CD8-positive, alpha-beta memory T cell (primary cell): ENCODE measurements at regions not wholly inside any gene's neighbourhood (a gene's known extent, or its start where the extent isn't known, plus 50 kb on each side); places are given as distances from the start of the nearest gene placed in this dataset.

ENCODE experiments used
- CTCF ChIA-PET: fragments of 350-600 bp; sonication (Branson Sonifier 250); formaldehyde crosslinking; loops from one replicate; lab custom pipeline; 2021; ENCODE audit warnings: antibody characterized with exemption; lab: Charles Lee
- POLR2A ChIA-PET: fragments of 350-600 bp; sonication (Branson Sonifier 250); formaldehyde crosslinking; loops from one replicate; lab custom pipeline; 2021; ENCODE audit warnings: antibody characterized with exemption; lab: Charles Lee
- DNase-seq, 5 donors: peaks; one replicate each; pipeline versions ENCODE4 v3.0.0 to v3.0.0-alpha.2; 2020 to 2022; ENCODE audit warnings: mixed read lengths in 1 of 5
- H3K27ac ChIP-seq: one replicate; pipeline ENCODE4 v1.7.0; 2013; ENCODE audit warnings: low read depth, mild to moderate bottlenecking, low read length, moderate library complexity
- H3K27me3 ChIP-seq: 2 replicates; pipeline ENCODE4 v1.7.0; 2013; ENCODE audit warnings: low read length, mild to moderate bottlenecking; ENCODE audit not compliant: insufficient read depth, poor library complexity, severe bottlenecking
- H3K36me3 ChIP-seq: 2 replicates; pipeline ENCODE4 v1.7.0; 2013; ENCODE audit warnings: mild to moderate bottlenecking, low read length, moderate library complexity; ENCODE audit not compliant: insufficient read depth
- H3K4me1 ChIP-seq: 2 replicates; pipeline ENCODE4 v1.7.0; 2013; ENCODE audit warnings: mild to moderate bottlenecking, low read length, moderate library complexity; ENCODE audit not compliant: insufficient read depth
- H3K4me3 ChIP-seq: 2 replicates; pipeline ENCODE4 v1.7.0; 2013; ENCODE audit warnings: mild to moderate bottlenecking, low read length
- H3K9me3 ChIP-seq: 2 replicates; pipeline ENCODE4 v1.7.0; 2013; ENCODE audit warnings: mild to moderate bottlenecking, low read length
- H3K27ac Mint-ChIP-seq, 8 donors: one replicate each; pipeline ENCODE4 v1.8.0; 2020 to 2021; ENCODE audit warnings: mixed read lengths in 8 of 8, mild to moderate bottlenecking in 6 of 8, inconsistent platforms in 3 of 8, moderate library complexity in 3 of 8
- H3K27me3 Mint-ChIP-seq, 2 donors: one replicate each; pipeline ENCODE4 v1.8.0; 2020 to 2021; ENCODE audit warnings: mixed read lengths in 2 of 2, mild to moderate bottlenecking in 1 of 2, moderate library complexity in 1 of 2
- H3K36me3 Mint-ChIP-seq, 3 donors: one replicate each; pipeline ENCODE4 v1.8.0; 2020 to 2021; ENCODE audit warnings: mixed read lengths in 3 of 3, inconsistent platforms in 1 of 3, mild to moderate bottlenecking in 1 of 3
- H3K4me1 Mint-ChIP-seq, 3 donors: one replicate each; pipeline ENCODE4 v1.8.0; 2020 to 2021; ENCODE audit warnings: mixed read lengths in 3 of 3, inconsistent platforms in 1 of 3, mild to moderate bottlenecking in 1 of 3
- H3K4me3 Mint-ChIP-seq, 7 donors: one replicate each; pipeline ENCODE4 v1.8.0; 2020 to 2021; ENCODE audit warnings: mixed read lengths in 7 of 7, mild to moderate bottlenecking in 6 of 7, moderate library complexity in 4 of 7, inconsistent platforms in 2 of 7
- H3K9me3 Mint-ChIP-seq, 5 donors: one replicate each; pipeline ENCODE4 v1.8.0; 2020 to 2022; ENCODE audit warnings: mixed read lengths in 5 of 5, mild to moderate bottlenecking in 3 of 5, moderate library complexity in 2 of 5, inconsistent platforms in 1 of 5

DNA sequence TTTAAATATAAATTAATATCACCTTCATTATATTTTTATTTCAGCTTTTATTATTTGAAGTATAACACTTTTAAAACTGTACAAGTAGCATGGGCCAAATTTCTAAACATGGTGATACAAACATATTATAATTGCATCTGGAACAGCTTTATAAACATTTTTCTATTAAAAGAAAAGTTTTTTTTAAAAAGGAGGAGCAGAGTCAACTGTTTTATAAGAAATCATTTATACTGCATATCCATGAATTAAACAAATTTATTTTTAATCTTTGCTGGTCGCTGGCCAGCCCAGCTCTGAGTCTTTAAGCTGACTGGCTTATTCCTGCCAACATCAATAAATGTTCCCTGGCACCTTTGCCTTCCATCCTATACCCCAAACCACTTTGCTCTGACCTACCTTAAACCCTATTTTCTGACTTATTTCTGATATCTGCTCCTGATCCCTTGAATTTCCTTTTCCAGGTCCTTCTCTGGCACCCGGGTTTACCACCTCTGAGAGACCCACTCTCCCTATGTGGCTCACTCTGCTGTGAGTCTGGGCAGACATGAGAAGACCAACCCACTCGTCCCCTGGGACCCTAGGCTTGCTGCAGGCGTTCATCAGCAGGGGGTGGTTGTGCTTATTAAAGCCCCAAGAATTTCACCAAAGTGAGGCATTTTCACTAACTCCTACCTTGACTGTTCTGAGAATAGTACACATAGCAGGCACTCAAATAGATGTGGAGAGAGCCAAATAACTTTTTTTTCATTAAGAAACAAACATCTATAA is 220.3 kb downstream of the KLF12 start:
- ChIA-PET POLR2A (no interaction called here), CTCF (interaction anchor here (1.2 to 1.4 kb wide), 2 partner anchors 17 to 54 kb away, joined by 3 read pairs; no protein-coding TSS in a partner anchor)
- Mint-ChIP-seq H3K4me1 (peaks cover 59 to 78% (median 71%) of the 10 kb centered on the region in 3 donors), H3K9me3 (no peaks in the 10 kb centered on the region), H3K36me3 (peaks cover 0 to 9% (median 3%) of the 10 kb centered on the region in 3 donors), H3K27ac (peak overlapping the region in 4 of 8 donors; percentile 26 to 83 (median 58)), H3K4me3 (peak overlapping the region in 1 of 7 donors; percentile 49), H3K27me3 (no peaks in the 10 kb centered on the region)
- Histone ChIP-seq H3K27me3 (no peaks in the 10 kb centered on the region), H3K4me3 (no peak overlapping the region), H3K27ac (no peak overlapping the region), H3K9me3 (no peaks in the 10 kb centered on the region), H3K4me1 (peaks cover 16% of the 10 kb centered on the region), H3K36me3 (no peaks in the 10 kb centered on the region)
- no peak for DNase-seq

DNA sequence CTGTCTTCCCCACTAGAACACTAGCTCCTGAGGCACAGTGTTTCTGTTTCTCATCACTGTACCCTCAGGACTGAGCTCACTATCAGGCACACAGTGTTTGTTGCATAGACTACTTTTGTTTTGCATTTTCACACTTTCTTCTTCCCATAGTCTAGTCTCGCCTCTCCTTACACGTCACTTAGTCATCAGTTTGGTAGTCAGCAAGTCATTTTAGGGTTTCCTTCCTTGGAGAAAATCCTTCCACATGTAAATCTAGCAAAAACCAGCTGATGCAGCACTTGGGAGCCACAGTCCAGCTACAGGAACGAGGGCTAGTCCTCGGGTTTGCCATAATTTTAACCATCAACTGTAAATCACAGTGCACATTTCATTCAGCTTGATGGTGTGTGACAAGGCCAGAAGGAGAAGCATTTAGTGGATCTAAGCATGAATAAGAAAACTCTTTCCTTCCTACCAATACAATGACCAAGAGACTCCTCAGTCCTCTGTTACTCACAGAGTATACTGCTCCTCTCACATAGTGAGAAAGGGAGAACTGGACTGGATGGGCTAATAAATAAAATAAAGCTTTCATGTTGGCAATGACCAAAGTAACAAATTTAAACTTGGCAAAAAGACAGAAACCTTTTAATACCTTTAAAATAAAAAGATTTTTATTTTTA is 221.0 kb downstream of the KLF12 start:
- no peaks in the 10 kb centered on the region for H3K9me3 ChIP-seq
- Mint-ChIP-seq H3K4me3 (peak overlapping the region in 1 of 7 donors; percentile 0), H3K36me3 (peaks cover 0 to 10% (median 3%) of the 10 kb centered on the region in 3 donors), H3K4me1 (peaks cover 56 to 75% (median 68%) of the 10 kb centered on the region in 3 donors), H3K27me3 (no peaks in the 10 kb centered on the region), H3K9me3 (no peaks in the 10 kb centered on the region), H3K27ac (peak overlapping the region in 7 of 8 donors; percentile 2 to 70 (median 58))
- H3K4me3 ChIP-seq, result no peak overlapping the region
- CTCF ChIA-PET, result interaction anchor here (1.2 to 1.4 kb wide), 2 partner anchors 16 to 53 kb away, joined by 3 read pairs; no protein-coding TSS in a partner anchor
- H3K4me1 ChIP-seq, result peaks cover 10% of the 10 kb centered on the region
- no peaks in the 10 kb centered on the region for H3K27me3 ChIP-seq
- no peak for DNase-seq
- H3K36me3 ChIP-seq, result no peaks in the 10 kb centered on the region
- POLR2A ChIA-PET, result no interaction called here
- no peak overlapping the region for H3K27ac ChIP-seq

DNA sequence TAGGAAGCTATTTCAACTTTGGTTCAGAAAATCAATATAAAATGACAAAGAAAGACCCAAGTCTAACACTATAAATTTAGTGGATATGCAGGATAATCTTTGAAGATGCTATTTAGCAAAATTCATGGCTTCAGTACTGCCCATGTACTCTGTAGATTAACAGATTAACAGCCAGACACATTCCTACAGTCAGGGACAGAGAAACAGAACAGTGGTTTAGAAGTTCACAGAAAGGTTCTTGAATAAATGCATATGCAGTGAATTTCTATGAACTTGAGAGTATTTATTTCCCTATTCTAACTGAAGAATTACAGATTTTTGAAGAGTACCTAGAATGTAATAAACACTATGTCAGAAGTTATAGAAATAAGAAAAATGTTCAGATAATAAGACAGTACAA is 222.8 kb downstream of the KLF12 start:
- H3K4me1 ChIP-seq, result peaks cover 7% of the 10 kb centered on the region
- DNase-seq, result no peak
- peak overlapping the region in 2 of 8 donors; percentile 30 to 34 for H3K27ac Mint-ChIP-seq
- H3K27me3 ChIP-seq, result no peaks in the 10 kb centered on the region
- ChIA-PET CTCF (no interaction called here), POLR2A (no interaction called here)
- H3K4me3 Mint-ChIP-seq, result no peak overlapping the region
- peaks cover 0 to 10% (median 3%) of the 10 kb centered on the region in 3 donors for H3K36me3 Mint-ChIP-seq
- H3K9me3 Mint-ChIP-seq, result no peaks in the 10 kb centered on the region
- H3K27me3 Mint-ChIP-seq, result no peaks in the 10 kb centered on the region
- H3K9me3 ChIP-seq, result no peaks in the 10 kb centered on the region
- H3K36me3 ChIP-seq, result no peaks in the 10 kb centered on the region
- H3K4me3 ChIP-seq, result no peak overlapping the region
- H3K4me1 Mint-ChIP-seq, result peaks cover 44 to 57% (median 49%) of the 10 kb centered on the region in 3 donors
- no peak overlapping the region for H3K27ac ChIP-seq

DNA sequence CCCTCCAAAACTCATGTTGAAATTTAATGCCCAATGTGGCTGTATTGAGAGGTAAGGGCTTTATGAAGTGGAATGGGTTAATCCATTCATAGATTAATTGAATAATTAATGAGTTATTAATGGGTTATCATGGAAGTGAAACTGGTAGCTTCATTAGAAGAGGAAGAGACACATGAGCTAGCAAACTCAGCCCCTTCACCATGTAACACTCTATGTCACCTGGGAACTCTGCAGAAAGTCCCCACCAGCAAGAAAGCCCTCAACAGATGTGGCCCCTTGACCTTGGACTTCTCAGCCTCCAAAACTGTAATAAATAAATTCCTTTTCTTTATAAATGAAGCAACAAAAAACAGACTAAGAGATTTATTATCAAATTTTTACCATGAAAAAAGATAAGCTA is 223.5 kb downstream of the KLF12 start:
- H3K4me1 Mint-ChIP-seq, result peaks cover 39 to 52% (median 43%) of the 10 kb centered on the region in 3 donors
- Histone ChIP-seq H3K4me3 (no peak overlapping the region), H3K4me1 (peaks cover 7% of the 10 kb centered on the region), H3K27ac (no peak overlapping the region), H3K9me3 (no peaks in the 10 kb centered on the region), H3K27me3 (no peaks in the 10 kb centered on the region), H3K36me3 (no peaks in the 10 kb centered on the region)
- H3K36me3 Mint-ChIP-seq, result peaks cover 0 to 8% (median 3%) of the 10 kb centered on the region in 3 donors
- H3K4me3 Mint-ChIP-seq, result no peak overlapping the region
- no peak for DNase-seq
- ChIA-PET POLR2A (no interaction called here), CTCF (no interaction called here)
- H3K27me3 Mint-ChIP-seq, result no peaks in the 10 kb centered on the region
- peak overlapping the region in 1 of 8 donors; percentile 29 for H3K27ac Mint-ChIP-seq
- H3K9me3 Mint-ChIP-seq, result no peaks in the 10 kb centered on the region

DNA sequence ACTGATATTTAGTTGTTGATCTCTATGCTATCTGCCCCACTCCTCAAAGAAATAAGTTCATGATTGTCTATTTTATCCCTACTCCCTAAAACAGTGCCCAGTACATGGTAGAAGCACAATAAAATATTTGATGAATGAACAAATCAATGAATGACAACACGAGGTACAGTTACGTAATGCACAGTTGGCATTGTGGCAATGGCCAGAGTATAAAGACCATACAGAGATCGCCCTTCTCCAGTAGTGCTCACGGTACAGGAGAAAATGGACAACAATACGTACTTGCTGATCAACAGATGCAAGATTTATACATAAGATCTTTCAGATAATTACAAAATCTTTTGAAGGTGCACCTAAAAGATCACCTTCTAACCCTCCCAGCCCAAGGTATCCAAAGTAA is 225.4 kb downstream of the KLF12 start:
- Histone ChIP-seq H3K27ac (no peak overlapping the region), H3K4me1 (peaks cover 7% of the 10 kb centered on the region), H3K36me3 (no peaks in the 10 kb centered on the region), H3K27me3 (no peaks in the 10 kb centered on the region), H3K9me3 (no peaks in the 10 kb centered on the region), H3K4me3 (no peak overlapping the region)
- ChIA-PET CTCF (no interaction called here), POLR2A (no interaction called here)
- H3K9me3 Mint-ChIP-seq, result no peaks in the 10 kb centered on the region
- no peaks in the 10 kb centered on the region for H3K27me3 Mint-ChIP-seq
- peak overlapping the region in 1 of 7 donors; percentile 4 for H3K4me3 Mint-ChIP-seq
- peaks cover 30 to 44% (median 36%) of the 10 kb centered on the region in 3 donors for H3K4me1 Mint-ChIP-seq
- H3K27ac Mint-ChIP-seq, result no peak overlapping the region
- peaks cover 0 to 8% (median 0%) of the 10 kb centered on the region in 3 donors for H3K36me3 Mint-ChIP-seq
- DNase-seq, result no peak

DNA sequence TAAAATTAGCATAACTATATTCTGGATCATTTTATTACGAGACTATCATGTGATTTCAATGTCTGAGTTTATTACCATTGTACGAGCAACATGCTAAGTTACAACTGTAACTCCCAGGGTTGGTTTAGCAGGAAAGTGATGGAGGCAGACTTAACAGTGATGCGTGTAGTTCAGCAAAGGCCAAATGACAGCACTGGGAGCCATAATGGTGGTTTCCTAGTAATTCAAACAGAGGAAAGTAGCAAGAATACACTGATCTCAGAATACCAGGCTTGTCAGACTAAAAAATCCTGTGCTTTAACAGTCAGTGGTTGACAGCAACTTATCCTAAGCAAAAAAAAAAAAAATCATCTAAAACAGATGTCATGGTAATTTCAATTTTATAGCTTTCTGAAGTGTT is 229.6 kb downstream of the KLF12 start:
- Histone ChIP-seq H3K27ac (no peak overlapping the region), H3K4me3 (no peak overlapping the region), H3K4me1 (no peaks in the 10 kb centered on the region), H3K27me3 (no peaks in the 10 kb centered on the region), H3K9me3 (no peaks in the 10 kb centered on the region), H3K36me3 (no peaks in the 10 kb centered on the region)
- H3K4me1 Mint-ChIP-seq, result peaks cover 35 to 60% (median 52%) of the 10 kb centered on the region in 3 donors
- no peaks in the 10 kb centered on the region for H3K27me3 Mint-ChIP-seq
- DNase-seq, result no peak
- H3K27ac Mint-ChIP-seq, result no peak overlapping the region
- ChIA-PET POLR2A (no interaction called here), CTCF (no interaction called here)
- peaks cover 2 to 25% (median 7%) of the 10 kb centered on the region in 3 donors for H3K36me3 Mint-ChIP-seq
- peaks cover 0 to 3% (median 0%) of the 10 kb centered on the region in 5 donors for H3K9me3 Mint-ChIP-seq
- no peak overlapping the region for H3K4me3 Mint-ChIP-seq

DNA sequence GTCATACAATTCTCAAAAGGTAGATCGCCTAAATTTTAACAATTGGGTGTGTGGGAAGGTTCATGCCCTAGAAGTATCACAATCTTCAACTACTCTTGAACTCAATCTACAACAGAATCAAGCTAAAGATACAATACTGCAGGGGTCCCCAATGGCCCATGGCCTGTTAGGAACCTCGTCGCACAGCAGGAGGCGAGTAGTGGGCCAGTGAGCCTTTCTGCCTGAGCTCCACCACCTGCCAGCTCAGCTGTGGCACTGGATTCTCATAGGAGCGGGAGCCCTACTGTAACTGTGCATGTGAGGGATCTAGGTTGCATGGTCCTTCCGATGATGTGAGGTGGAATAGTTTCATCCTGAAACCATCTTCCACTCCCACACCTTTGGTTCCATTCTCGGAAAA is 230.6 kb downstream of the KLF12 start:
- POLR2A ChIA-PET, result no interaction called here
- Mint-ChIP-seq H3K4me3 (no peak overlapping the region), H3K4me1 (peaks cover 32 to 60% (median 52%) of the 10 kb centered on the region in 3 donors)

DNA sequence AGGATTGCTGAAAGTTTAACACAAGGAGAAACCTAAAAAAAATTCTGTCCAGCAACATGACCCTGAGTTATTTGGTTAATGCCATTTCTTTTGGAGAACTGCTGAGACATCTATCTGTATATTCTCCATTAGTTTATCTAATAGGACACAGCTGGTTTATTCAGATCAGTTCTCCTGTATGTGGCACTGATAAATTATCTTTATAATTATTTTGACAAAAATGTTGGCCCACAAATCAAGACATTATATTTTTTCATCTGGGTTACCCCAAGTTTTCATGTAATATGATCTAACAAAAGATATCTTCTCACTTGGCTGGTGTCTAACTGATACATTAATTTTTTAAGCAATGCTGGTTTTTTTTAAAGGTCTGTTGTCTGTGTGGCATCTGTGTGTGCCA is 231.4 kb downstream of the KLF12 start:
- Mint-ChIP-seq H3K36me3 (peaks cover 6 to 35% (median 7%) of the 10 kb centered on the region in 3 donors), H3K9me3 (peaks cover 0 to 3% (median 0%) of the 10 kb centered on the region in 5 donors), H3K4me1 (peaks cover 38 to 66% (median 59%) of the 10 kb centered on the region in 3 donors), H3K4me3 (no peak overlapping the region), H3K27ac (no peak overlapping the region), H3K27me3 (no peaks in the 10 kb centered on the region)
- H3K4me3 ChIP-seq, result no peak overlapping the region
- H3K4me1 ChIP-seq, result no peaks in the 10 kb centered on the region
- H3K9me3 ChIP-seq, result no peaks in the 10 kb centered on the region
- no peaks in the 10 kb centered on the region for H3K27me3 ChIP-seq
- POLR2A ChIA-PET, result no interaction called here
- H3K36me3 ChIP-seq, result no peaks in the 10 kb centered on the region
- no peak for DNase-seq
- CTCF ChIA-PET, result interaction anchor here (1.3 kb wide), 1 partner anchor 384 kb away, joined by 3 read pairs; no protein-coding TSS in a partner anchor
- no peak overlapping the region for H3K27ac ChIP-seq

More for the DNA sequence above, 230.6 kb downstream of the KLF12 start:
- Histone ChIP-seq H3K4me3 (no peak overlapping the region), H3K27me3 (no peaks in the 10 kb centered on the region), H3K9me3 (no peaks in the 10 kb centered on the region), H3K27ac (no peak overlapping the region), H3K36me3 (no peaks in the 10 kb centered on the region), H3K4me1 (no peaks in the 10 kb centered on the region)
- CTCF ChIA-PET, result no interaction called here
- DNase-seq, result no peak
- Mint-ChIP-seq H3K27me3 (no peaks in the 10 kb centered on the region), H3K9me3 (peaks cover 0 to 3% (median 0%) of the 10 kb centered on the region in 5 donors), H3K27ac (peak overlapping the region in 1 of 8 donors; percentile 38), H3K36me3 (peaks cover 6 to 33% (median 7%) of the 10 kb centered on the region in 3 donors)
